GM19372 (cell line): ENCODE measurements at regions not wholly inside any gene's neighbourhood (a gene's known extent, or its start where the extent isn't known, plus 50 kb on each side); places are given as distances from the start of the nearest gene placed in this dataset.

ENCODE experiments used
- ATAC-seq: cut with Tn5 transposase; IDR thresholded peaks from one replicate; pipeline ENCODE4 v1.9.1; 2021; ENCODE audit warnings: mild to moderate bottlenecking, low read depth, moderate library complexity; ENCODE audit not compliant: unreplicated experiment

- no peak for ATAC-seq
These were observed 302.8 kb upstream of the B3GALT2 start for GRCh38 chr1:193489191-193489590.

DNA sequence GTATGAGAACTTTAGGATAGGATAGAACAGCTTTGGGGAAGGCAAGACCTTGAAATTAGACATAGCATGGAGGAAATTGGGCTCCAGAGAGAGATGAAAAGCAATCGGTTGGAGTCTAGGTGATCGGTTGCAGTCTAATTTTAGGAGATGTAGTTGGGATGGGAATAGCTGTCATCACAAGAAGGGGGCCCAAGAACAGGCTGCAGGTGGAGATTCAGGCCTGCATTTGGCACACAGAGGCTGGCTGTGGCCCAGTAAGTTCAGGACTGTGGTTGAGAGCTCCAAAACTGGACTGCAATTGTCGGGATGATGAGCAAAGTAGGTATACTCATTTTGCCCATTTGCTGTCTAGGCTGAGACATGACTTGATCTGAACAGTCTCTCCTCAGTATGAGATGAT lies 301.3 kb upstream of the B3GALT2 start:
- no peak for ATAC-seq

DNA sequence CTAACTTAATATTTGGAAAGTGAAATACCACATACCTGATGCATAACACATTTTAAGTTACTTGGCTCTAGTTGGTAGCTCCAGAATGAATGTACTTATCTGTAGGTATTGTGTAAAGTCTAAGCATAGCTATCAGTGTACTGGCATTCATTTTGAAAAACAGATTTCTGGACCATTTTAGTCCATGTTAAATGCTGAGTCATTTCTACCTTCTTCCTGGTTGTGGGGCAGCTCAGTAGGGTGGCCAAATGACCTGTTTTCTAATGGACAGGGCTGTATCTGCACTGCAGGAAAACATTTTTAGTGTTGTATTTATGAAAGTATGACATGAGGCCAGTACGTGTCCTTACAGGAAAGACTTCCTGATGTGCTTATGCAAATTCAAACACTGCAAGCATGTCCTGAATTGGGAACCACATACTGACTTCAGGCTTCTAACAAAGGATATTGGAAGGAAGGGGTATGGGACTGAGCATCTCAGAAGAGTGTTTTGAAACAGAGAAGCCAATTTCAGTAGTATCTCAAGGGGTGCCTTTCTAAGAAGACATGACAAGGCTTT lies 300.3 kb upstream of the B3GALT2 start:
- ATAC-seq: no peak

- ATAC-seq: no peak
These were observed 294.3 kb upstream of the B3GALT2 start for GRCh38 chr1:193480755-193481154.

DNA sequence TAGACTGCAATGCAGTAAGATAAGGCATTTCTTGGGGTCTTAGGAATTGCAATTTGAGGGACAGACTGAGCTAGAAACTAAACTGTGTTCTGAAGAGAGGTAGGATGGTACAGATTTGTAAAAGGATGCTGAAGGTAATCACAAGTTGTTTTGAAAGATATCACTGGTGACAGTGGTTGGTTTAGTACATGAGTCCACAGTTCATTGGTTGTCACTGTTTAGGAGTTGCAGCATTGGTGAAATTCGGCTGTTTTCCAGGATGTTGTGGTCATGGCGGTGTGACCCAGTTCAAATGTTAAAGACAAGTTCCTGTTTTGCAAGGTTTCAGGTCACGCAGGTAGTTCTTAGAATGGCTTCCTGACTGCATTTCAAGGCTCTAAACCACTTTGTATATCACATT lies 292.8 kb upstream of the B3GALT2 start:
- ATAC-seq: peak; percentile 98

- ATAC-seq: no peak
These were observed 290.3 kb upstream of the B3GALT2 start for GRCh38 chr1:193476748-193477147.

GRCh38 chr1:193473932-193474331 lies 287.5 kb upstream of the B3GALT2 start:
- ATAC-seq: no peak

DNA sequence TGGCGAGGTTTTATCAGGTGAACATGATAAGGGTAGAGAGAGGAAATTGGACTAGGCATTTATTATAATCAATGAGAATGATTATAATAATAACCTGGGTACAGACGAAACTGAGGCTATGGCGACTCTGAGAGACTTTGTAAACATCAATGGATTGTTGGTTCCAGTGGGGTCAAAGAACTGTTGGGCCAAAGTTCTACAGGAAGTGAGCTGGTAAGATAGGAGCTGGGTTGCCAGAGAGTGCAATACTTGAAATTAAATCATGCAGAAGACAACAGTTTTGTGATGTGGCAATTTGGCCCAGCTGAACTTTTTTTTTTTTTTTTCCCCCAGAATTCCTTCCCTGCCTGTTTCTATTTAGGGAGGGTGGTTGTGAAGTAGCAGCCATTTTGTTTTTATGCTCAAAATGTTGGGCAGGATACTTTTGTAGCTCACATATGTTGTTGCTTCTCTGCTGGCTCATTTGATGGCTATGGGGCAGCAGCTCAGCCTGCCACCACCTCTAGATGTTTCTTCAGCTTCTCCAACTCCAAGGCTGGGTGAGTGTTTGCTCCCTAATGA lies 286.5 kb upstream of the B3GALT2 start:
- no peak for ATAC-seq

DNA sequence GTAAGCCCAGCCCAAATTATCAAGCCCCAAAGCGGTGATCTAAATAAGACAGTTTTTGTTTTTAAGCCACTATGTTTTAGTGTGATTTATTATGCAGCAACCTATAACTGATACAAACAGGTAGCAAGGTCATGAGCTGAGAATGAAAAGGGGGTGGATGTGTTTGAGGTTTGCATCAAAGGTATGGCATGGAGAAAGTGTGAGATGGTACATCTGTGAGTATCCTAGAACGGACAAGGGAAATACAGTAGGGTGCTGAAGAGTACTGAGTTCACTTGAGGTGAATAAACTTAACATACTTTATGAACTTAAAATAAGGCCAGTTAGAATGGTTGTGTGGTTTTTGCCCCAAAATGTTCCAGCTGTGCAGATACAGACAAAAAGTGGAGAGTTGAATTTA lies 286.0 kb upstream of the B3GALT2 start:
- ATAC-seq: no peak

DNA sequence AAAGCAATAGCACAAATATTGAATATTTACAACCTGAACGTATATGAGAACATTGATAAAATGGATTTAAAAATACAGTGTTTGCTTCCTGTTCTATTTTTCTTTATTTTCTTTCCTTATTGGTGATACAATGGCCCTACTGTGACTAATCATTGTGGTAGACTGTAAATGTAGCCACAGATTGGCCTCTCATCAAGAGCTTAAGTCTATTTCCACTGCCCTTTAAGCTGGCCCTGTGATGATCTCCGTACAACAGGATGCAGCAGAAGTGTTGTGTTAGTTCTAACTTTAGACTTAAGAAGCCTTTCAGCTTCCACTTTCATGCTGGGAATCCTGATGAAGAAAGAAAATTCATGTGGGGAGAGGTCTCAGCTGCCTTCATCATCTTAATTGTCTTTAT lies 285.6 kb upstream of the B3GALT2 start:
- no peak for ATAC-seq

DNA sequence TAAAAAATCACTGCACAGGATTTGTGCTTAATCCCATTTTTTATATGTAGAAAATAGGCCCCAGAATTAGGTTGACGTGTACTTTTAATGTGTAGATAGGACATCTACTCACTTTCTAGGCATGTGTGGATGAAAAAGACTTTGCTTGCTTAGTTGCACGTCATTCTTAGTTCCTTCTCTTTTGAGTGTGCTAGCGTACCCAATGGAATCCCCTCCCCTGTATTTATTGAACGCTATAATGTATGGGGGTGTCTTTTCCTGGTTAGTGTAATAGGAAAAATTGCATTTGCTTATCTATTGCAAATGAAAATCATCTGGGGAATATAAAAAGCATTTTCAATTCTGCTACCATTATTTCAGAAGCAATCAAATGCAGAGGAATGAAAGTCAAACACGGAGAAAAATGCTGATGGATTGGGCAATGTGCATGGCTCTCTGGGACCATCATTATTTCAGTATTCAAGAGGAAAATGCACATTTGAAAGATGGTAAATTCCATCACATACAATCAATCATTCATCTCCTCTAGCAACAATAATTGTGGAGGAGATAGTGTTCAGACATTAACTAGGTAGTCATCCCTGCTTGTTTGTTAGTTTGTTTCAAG lies 277.0 kb upstream of the B3GALT2 start:
- ATAC-seq: no peak

DNA sequence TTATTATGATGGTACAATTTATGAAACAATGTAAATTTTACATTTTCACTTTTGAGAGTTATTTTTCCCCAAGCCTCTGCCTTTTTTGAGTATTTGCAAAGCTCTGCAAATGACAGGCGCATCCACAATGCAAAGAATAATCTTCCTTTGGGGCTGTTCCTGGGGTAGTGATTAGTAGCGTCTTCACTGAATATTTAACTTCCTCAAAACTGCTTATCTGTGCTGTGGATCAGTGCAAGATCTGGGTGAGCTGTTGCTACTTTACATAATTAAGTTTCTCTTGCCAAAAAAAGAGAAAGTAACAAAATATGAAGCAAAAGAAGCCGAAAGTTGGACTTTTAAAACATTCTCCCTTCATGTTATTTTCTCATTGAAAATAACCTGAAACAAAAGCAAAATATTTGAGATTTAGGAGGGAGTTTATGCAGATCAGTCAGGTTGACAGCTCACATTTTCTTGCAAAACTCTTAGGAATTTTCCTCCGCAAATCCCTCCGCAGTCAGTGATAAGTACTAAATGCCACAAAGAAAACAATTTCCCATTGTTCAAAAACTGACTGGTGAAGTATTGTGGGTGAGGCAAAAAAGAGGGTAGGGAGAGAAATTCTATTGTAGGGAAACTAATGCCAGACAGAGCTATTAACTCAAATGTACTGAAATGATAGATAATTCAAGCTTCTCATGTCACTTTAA lies 276.4 kb upstream of the B3GALT2 start:
- no peak for ATAC-seq

GRCh38 chr1:193458628-193459027 lies 272.2 kb upstream of the B3GALT2 start:
- ATAC-seq: no peak

- no peak for ATAC-seq
These were observed 271.3 kb upstream of the B3GALT2 start for GRCh38 chr1:193457676-193458075.

GRCh38 chr1:193456811-193457280 lies 270.4 kb upstream of the B3GALT2 start:
- peak; percentile 69 for ATAC-seq

DNA sequence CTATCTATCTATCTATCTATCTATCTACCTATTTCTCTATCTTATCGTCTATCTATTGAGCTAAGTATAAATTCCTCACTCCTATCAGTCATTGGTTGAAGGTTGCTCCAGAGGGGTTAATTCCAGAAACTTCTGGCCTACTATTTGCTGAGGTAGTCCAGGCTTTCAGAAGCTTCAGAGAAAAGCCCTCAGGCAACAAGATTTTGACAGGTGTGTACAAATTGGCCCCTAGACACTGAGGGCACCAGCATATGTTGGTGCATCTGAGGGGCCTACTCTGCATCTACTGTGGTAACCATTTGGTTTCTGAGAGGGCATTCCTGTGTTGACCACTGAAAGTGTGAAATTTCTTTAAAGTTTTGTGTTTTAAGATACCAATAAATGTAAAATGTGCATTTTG lies 265.2 kb upstream of the B3GALT2 start:
- ATAC-seq: no peak

- ATAC-seq: no peak
These were observed 264.6 kb upstream of the B3GALT2 start for GRCh38 chr1:193451001-193451400.

- peak; percentile 92 for ATAC-seq
These were observed 262.5 kb upstream of the B3GALT2 start for GRCh38 chr1:193448682-193449461.

DNA sequence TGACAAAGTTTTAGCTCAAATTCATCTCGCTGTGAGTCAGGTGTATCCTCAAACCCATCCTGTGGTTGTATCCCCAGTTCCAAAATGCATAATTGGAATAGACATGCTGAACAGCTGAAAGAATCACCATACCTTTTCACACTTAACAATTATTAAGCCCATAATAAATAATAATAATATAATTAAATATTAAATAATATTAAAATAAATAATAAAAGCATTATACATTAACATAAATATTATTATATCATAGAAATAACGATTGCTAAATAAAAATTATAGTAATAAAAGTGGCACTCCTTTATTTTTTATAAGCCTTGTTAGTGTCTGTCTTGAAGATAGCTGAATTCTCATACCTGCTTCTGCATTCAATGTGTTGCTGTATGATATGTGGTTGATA lies 257.5 kb upstream of the B3GALT2 start:
- no peak for ATAC-seq

DNA sequence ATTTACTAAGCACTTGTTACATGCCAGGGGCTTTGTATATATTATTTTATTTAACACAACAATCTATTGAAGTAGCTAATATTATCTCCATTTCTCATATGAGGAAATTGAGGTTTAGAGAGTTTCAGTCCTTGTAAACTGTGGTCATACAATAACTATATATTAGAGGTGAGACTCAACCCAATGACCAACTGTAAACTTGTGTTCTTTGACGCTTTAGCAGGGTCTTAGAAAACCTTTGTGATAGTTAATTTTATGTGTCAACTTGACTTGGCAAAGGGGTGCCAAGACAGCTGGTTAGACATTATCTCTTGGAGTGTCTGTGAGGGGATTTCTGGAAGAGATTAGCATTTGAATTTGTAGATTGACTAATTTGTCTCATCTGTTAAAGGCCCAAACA lies 252.4 kb upstream of the B3GALT2 start:
- ATAC-seq: peak; percentile 68

DNA sequence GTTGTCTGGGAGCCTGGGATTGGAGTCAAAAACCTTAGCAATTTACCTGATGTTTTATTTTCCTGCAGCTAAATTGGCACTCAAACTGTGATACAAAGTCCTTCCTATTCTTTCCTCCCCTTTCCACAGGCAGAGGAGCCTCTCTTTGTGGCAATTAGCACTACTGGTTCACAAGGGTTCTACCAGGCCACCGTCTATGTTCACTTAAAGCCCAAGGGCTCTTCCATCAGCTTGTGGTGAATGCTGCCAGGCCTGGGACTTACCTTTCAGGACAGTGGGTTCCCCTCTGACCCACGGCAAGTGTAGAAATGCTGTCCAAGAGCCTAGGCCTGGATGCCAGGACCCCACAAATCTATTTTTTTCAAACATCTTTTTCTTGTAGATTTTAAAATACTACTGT lies 251.9 kb upstream of the B3GALT2 start:
- ATAC-seq: peak; percentile 8
